ENCODE measurements at regions not wholly inside any gene's neighbourhood (a gene's known extent, or its start where the extent isn't known, plus 50 kb on each side); places are given as distances from the start of the nearest gene placed in this dataset.

GRCh38 chr5:152274224-152274623 lies 130.9 kb downstream of the NMUR2 start:
- ATAC-seq (no peak), FAIRE-seq (no peak), DNase-seq (ENCODE audit: low read depth in 1 of 2, low spot score in 1 of 2) (no peak)
- Histone ChIP-seq H3K4me3 (no peak overlapping the region), H3K4me1 (no peaks in the 10 kb centered on the region), H3K27ac (no peak overlapping the region), H3K9me3 (no peaks in the 10 kb centered on the region), H3K4me2 (no peak overlapping the region)
- POLR2A ChIA-PET: no interaction called here
- CTCF ChIA-PET: no interaction called here
- TF ChIP-seq CEBPB (IDR thresholded peaks at IDR 0.05): no peak
- no peak for TF ChIP-seq BHLHE40 (IDR thresholded peaks at IDR 0.05; ENCODE audit: low read depth, low read length)
- no peak for TF ChIP-seq GATA3 (IDR thresholded peaks at IDR 0.05; ENCODE audit: borderline replicate concordance)
- no peak for TF ChIP-seq HES2 (IDR thresholded peaks at IDR 0.05)
- TF ChIP-seq HEYL (CRISPR knock-in tag; IDR thresholded peaks at IDR 0.05): no peak
- no peak for TF ChIP-seq SMC3 (IDR thresholded peaks at IDR 0.05)
- no peak for TF ChIP-seq CHD2 (IDR thresholded peaks at IDR 0.05; ENCODE audit: low read length, partially characterized antibody)
- TF ChIP-seq CBX2 (IDR thresholded peaks at IDR 0.05; ENCODE audit: borderline replicate concordance, low read depth): no peak
- TF ChIP-seq CHD4 (IDR thresholded peaks at IDR 0.05; ENCODE audit: borderline replicate concordance): no peak
- WGBS (ENCODE audit: missing lambda C conversion rate): 0% methylated on average over 2 of the region's 2 CpGs

- ChIA-PET CTCF (no interaction called here), POLR2A (no interaction called here)
- Histone ChIP-seq H3K4me2 (no peak overlapping the region), H3K9me3 (no peaks in the 10 kb centered on the region), H3K27ac (no peak overlapping the region), H3K4me3 (no peak overlapping the region), H3K4me1 (no peaks in the 10 kb centered on the region)
- peak; percentile 1 to 26 for DNase-seq (ENCODE audit: low read depth in 1 of 2, low spot score in 1 of 2)
- peak; percentile 20 to 52; a peak in 2 of 5 replicates for TF ChIP-seq RAD21 (conservative IDR thresholded peaks at IDR 0.05 in 1 of 2, IDR thresholded peaks at IDR 0.05 in 1 of 2)
- no peak for TF ChIP-seq ATOH8 (CRISPR knock-in tag; IDR thresholded peaks at IDR 0.05; ENCODE audit: low read depth)
- no peak for TF ChIP-seq NFE2L2 (conservative IDR thresholded peaks at IDR 0.05; ENCODE audit: low read length)
- no peak for TF ChIP-seq PHF8 (IDR thresholded peaks at IDR 0.05; ENCODE audit: borderline replicate concordance, low read depth)
- no peak for FAIRE-seq
- WGBS (ENCODE audit: missing lambda C conversion rate): 4% methylated on average over 5 of the region's 5 CpGs
- ATAC-seq: peak in 1 of 2 experiments; percentile 64; a peak in 3 of 6 replicates
Measured at GRCh38 chr5:152271420-152271819, 133.7 kb downstream of the NMUR2 start.

- Histone ChIP-seq H3K4me3 (no peak overlapping the region), H3K4me1 (no peaks in the 10 kb centered on the region), H3K9me3 (no peaks in the 10 kb centered on the region), H3K27ac (no peak overlapping the region), H3K4me2 (no peak overlapping the region)
- POLR2A ChIA-PET: no interaction called here
- TF ChIP-seq BCL3 (IDR thresholded peaks at IDR 0.05): no peak
- no peak for TF ChIP-seq ZFP36 (IDR thresholded peaks at IDR 0.05; ENCODE audit: borderline replicate concordance, partially characterized antibody)
- no peak for TF ChIP-seq SREBF2 (IDR thresholded peaks at IDR 0.05)
- TF ChIP-seq MAX (IDR thresholded peaks at IDR 0.05): no peak
- TF ChIP-seq ZNF302 (CRISPR knock-in tag; IDR thresholded peaks at IDR 0.05): no peak
- no peak for TF ChIP-seq MAFK (IDR thresholded peaks at IDR 0.05; ENCODE audit: partially characterized antibody)
- no peak for TF ChIP-seq RNF2 (IDR thresholded peaks at IDR 0.05; ENCODE audit: borderline replicate concordance, low read depth)
- TF ChIP-seq RFX5 (IDR thresholded peaks at IDR 0.05): no peak
- no peak for TF ChIP-seq BHLHE40 (IDR thresholded peaks at IDR 0.05; ENCODE audit: low read depth, low read length)
- TF ChIP-seq HES2 (IDR thresholded peaks at IDR 0.05): no peak
- no peak for TF ChIP-seq HOXB5 (CRISPR knock-in tag; IDR thresholded peaks at IDR 0.05)
- CTCF ChIA-PET: interaction anchor here (1.6 kb wide), 1 partner anchor 445 kb away, joined by 5 read pairs; no protein-coding TSS in a partner anchor
- 45% methylated on average over 2 of the region's 2 CpGs for WGBS (ENCODE audit: missing lambda C conversion rate)
- no peak for FAIRE-seq
- DNase-seq (ENCODE audit: low read depth in 1 of 2, low spot score in 1 of 2): no peak
- no peak for ATAC-seq
Measured at GRCh38 chr5:152270096-152270495, 135.0 kb downstream of the NMUR2 start.
